Esophagus (tissue), 2 donors: ENCODE measurements at regions not wholly inside any gene's neighbourhood (a gene's known extent, or its start where the extent isn't known, plus 50 kb on each side); places are given as distances from the start of the nearest gene placed in this dataset.

Experiments used
- H3K27ac ChIP-seq, 2 donors: one replicate each; pipeline ENCODE4 v1.5.1; 2013; ENCODE audit warnings: low read depth in 2 of 2, mild to moderate bottlenecking in 2 of 2, inconsistent platforms in 1 of 2, low read length in 1 of 2, moderate library complexity in 1 of 2
- H3K27me3 ChIP-seq, 2 donors: one replicate each; pipeline ENCODE4 v1.6.1; 2013; ENCODE audit warnings: low read length in 2 of 2, control low read depth in 1 of 2, mild to moderate bottlenecking in 1 of 2; ENCODE audit not compliant: insufficient read depth in 2 of 2, control insufficient read depth in 1 of 2
- H3K36me3 ChIP-seq, 2 donors: one replicate each; pipeline ENCODE4 v1.6.1; 2013; ENCODE audit warnings: low read length in 1 of 2; ENCODE audit not compliant: control insufficient read depth in 2 of 2, insufficient read depth in 2 of 2
- H3K4me1 ChIP-seq, 2 donors: one replicate each; pipeline ENCODE4 v1.6.1; 2013; ENCODE audit warnings: low read length in 1 of 2; ENCODE audit not compliant: control insufficient read depth in 2 of 2, insufficient read depth in 2 of 2
- H3K4me3 ChIP-seq, 2 donors: one replicate each; pipeline ENCODE4 v1.5.1; 2013; ENCODE audit warnings: low read length in 2 of 2, mild to moderate bottlenecking in 2 of 2, low read depth in 1 of 2, moderate library complexity in 1 of 2
- H3K9me3 ChIP-seq, 2 donors: one replicate each; pipeline ENCODE4 v1.6.1; 2013; ENCODE audit warnings: mild to moderate bottlenecking in 2 of 2, low read depth in 1 of 2, low read length in 1 of 2, moderate library complexity in 1 of 2; ENCODE audit not compliant: control insufficient read depth in 2 of 2, insufficient read depth in 1 of 2
- WGBS, 2 donors: extraction: QIAGEN DNeasy Blood & Tissue Kit; methylation state at CpG; one replicate each; pipeline ENCODE4 v1.1.7; 2013; 5-methylcytosine and 5-hydroxymethylcytosine counted together
- donor health status: healthy with polysubstance abuse.
- donor health status: Bipolar disorder and iron deficiency.

DNA sequence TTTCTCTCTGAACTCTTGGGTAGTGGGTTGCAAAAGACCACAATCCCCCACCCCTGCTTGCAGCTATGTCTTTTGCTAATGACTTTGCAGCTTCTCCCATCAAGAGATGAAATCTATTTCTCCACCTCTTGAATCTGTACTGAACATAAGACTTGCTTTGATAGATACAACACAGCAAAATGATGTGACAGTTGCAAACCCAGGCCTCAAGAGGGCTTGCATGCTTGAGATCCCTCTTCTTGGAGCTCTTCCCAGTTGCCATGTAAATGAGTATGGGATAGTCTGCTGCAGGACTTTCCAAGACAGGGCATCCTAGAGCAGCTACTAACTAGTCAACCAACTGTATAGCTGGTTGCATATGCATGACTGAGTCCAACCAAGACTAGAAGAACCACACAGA is 783.6 kb downstream of the PDCD6IP start:
- H3K4me1 ChIP-seq, result no peaks in the 10 kb centered on the region
- H3K27me3 ChIP-seq, result no peaks in the 10 kb centered on the region
- H3K27ac ChIP-seq, result no peak overlapping the region
- H3K4me3 ChIP-seq, result no peak overlapping the region
- no peaks in the 10 kb centered on the region for H3K36me3 ChIP-seq
- no peaks in the 10 kb centered on the region for H3K9me3 ChIP-seq

DNA sequence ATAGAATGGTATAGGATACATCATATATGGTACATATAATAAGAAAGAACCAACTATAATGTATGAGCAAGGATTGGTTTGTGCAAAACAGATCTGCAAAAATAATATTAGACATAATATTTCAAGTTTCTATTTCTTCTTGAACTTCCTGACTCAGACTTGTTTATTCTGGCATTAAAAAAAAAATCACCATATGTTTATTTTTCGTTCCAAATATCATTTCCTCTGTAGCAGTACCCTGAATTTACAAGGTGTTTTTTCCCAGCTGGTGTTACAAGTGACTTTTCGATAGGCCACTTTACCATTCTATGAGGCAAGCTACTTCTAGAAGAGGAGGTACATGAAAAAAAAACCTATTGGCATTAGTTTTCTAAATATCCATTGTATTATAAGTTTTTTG is 785.0 kb downstream of the PDCD6IP start:
- H3K27ac ChIP-seq, result no peak overlapping the region
- no peak overlapping the region for H3K4me3 ChIP-seq
- no peaks in the 10 kb centered on the region for H3K27me3 ChIP-seq
- WGBS, 2 donors, result 59 to 62% methylated on average over 2 of the region's 2 CpGs
- H3K4me1 ChIP-seq, result no peaks in the 10 kb centered on the region
- H3K9me3 ChIP-seq, result no peaks in the 10 kb centered on the region
- H3K36me3 ChIP-seq, result no peaks in the 10 kb centered on the region

DNA sequence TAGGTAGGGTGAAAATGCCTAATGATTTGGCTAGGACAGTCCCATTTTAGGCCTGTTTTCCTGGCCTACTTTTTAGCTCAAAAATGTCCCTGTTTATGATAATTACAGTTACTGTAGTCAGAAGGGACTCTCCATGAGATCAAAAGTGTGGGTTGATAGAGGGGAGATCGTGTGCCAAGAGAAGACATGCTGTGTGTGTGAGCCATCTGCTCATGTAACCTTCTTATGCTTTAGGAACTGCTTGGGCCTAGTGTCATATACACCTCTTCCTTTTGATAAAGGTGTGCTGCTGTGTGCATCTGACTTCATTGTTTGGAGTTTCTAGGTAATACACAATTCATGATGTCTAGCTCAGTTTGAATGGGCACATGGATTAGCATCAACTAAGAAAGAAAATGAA is 786.5 kb downstream of the PDCD6IP start:
- Histone ChIP-seq H3K9me3 (no peaks in the 10 kb centered on the region), H3K27me3 (no peaks in the 10 kb centered on the region), H3K27ac (no peak overlapping the region), H3K4me3 (no peak overlapping the region), H3K36me3 (no peaks in the 10 kb centered on the region), H3K4me1 (no peaks in the 10 kb centered on the region)
- 40 to 65% methylated on average over 1 of the region's 1 CpG for WGBS, 2 donors

DNA sequence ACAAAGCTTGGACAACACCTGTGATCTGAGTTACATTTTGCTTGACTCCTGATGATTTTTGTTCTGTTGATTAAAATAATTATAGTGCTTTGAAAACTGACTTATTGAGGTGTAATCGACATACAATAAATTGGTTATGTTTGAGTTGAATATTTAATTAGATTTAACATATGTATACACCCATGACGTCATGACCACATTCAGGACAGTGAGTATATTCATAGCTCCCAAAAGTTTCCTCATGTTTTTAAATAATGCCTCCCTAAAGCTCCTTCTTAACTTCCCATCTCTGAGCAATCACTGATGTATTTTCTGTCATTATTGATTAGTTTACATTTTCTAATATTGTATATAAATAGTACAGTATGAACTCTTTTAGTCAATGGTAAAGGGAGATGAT is 801.2 kb downstream of the PDCD6IP start:
- Histone ChIP-seq H3K36me3 (no peaks in the 10 kb centered on the region), H3K4me1 (no peaks in the 10 kb centered on the region), H3K4me3 (no peak overlapping the region), H3K9me3 (no peaks in the 10 kb centered on the region), H3K27me3 (no peaks in the 10 kb centered on the region), H3K27ac (no peak overlapping the region)
- WGBS, 2 donors, result 84 to 86% methylated on average over 2 of the region's 2 CpGs

GRCh38 chr3:34619990-34620389 is 821.6 kb downstream of the PDCD6IP start:
- Histone ChIP-seq H3K4me1 (no peaks in the 10 kb centered on the region), H3K9me3 (no peaks in the 10 kb centered on the region), H3K27me3 (no peaks in the 10 kb centered on the region), H3K4me3 (no peak overlapping the region), H3K27ac (no peak overlapping the region), H3K36me3 (no peaks in the 10 kb centered on the region)
- 74 to 77% methylated on average over 2 of the region's 2 CpGs for WGBS, 2 donors

GRCh38 chr3:34626699-34627098 is 828.3 kb downstream of the PDCD6IP start:
- no peak overlapping the region for H3K4me3 ChIP-seq
- no peaks in the 10 kb centered on the region for H3K4me1 ChIP-seq
- no peaks in the 10 kb centered on the region for H3K36me3 ChIP-seq
- no peak overlapping the region for H3K27ac ChIP-seq
- H3K27me3 ChIP-seq, result no peaks in the 10 kb centered on the region
- no peaks in the 10 kb centered on the region for H3K9me3 ChIP-seq

GRCh38 chr3:34634939-34635338 is 836.5 kb downstream of the PDCD6IP start:
- H3K4me3 ChIP-seq, result no peak overlapping the region
- no peaks in the 10 kb centered on the region for H3K36me3 ChIP-seq
- WGBS, 2 donors, result 77 to 84% methylated on average over 6 of the region's 6 CpGs
- H3K9me3 ChIP-seq, result no peaks in the 10 kb centered on the region
- no peaks in the 10 kb centered on the region for H3K27me3 ChIP-seq
- no peak overlapping the region for H3K27ac ChIP-seq
- no peaks in the 10 kb centered on the region for H3K4me1 ChIP-seq

DNA sequence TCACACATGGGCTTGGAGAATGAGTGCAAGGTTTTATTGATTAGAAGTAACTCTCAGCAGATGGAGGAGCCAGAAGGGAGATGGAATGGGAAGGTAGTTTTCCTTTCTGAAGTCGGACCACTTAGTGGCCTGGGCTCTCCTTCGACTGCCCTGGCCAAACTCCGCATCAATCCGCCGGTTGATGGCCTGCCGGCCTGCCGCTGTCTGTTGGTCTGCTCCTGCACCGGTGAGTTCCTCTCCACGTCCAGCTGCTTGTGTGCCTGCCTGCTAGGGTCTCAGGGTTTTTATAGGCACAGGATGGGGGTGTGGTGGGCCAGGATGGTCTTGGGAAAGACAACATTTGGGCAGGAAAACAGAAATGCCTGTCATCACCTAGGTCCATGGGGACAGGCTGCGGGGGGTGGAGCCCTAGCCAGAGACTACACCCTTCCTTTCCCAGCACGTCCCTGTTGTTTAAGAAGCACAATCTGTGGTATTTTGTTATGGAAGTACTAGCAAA is 837.0 kb downstream of the PDCD6IP start:
- Histone ChIP-seq H3K27ac (no peak overlapping the region), H3K4me1 (no peaks in the 10 kb centered on the region), H3K27me3 (no peaks in the 10 kb centered on the region), H3K4me3 (no peak overlapping the region), H3K9me3 (no peaks in the 10 kb centered on the region), H3K36me3 (no peaks in the 10 kb centered on the region)
- 87 to 90% methylated on average over 11 of the region's 11 CpGs for WGBS, 2 donors

DNA sequence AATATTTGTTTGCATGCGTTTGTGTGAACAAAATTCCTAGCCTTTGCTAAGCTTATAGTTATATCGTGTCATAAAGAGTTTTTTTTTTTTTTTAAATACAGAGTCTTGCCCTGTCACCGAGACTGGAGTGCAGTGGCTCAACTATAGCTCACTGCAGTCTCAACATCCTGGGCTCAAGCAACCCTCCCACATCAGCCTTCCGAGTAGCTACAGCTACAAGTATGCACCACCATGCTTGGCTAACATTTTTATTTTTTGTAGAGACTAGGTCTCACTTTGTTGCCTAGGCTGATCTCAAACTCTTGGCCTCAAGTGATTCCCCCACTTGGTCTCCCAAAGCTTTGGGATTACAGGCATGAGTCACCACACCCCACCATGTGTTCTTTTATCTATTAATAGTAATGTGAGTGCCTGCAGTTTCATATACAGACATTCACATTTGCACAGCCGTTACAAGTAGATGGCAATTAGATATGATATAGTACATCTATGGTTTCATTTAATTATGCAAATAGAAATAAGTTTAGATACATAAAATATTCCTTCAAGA is 848.6 kb downstream of the PDCD6IP start:
- no peak overlapping the region for H3K4me3 ChIP-seq
- H3K27ac ChIP-seq, result no peak overlapping the region
- WGBS, 2 donors, result 71 to 73% methylated on average over 5 of the region's 5 CpGs
- no peaks in the 10 kb centered on the region for H3K9me3 ChIP-seq
- no peaks in the 10 kb centered on the region for H3K36me3 ChIP-seq
- H3K27me3 ChIP-seq, result no peaks in the 10 kb centered on the region
- H3K4me1 ChIP-seq, result no peaks in the 10 kb centered on the region

- 79 to 80% methylated on average over 4 of the region's 4 CpGs for WGBS, 2 donors
- H3K27me3 ChIP-seq, result no peaks in the 10 kb centered on the region
- H3K27ac ChIP-seq, result no peak overlapping the region
- H3K9me3 ChIP-seq, result no peaks in the 10 kb centered on the region
- no peaks in the 10 kb centered on the region for H3K4me1 ChIP-seq
- no peaks in the 10 kb centered on the region for H3K36me3 ChIP-seq
- no peak overlapping the region for H3K4me3 ChIP-seq
These were observed 851.7 kb downstream of the PDCD6IP start for GRCh38 chr3:34650131-34650530.
